ENCODE measurements at regions not wholly inside any gene's neighbourhood (a gene's known extent, or its start where the extent isn't known, plus 50 kb on each side); places are given as distances from the start of the nearest gene placed in this dataset.

DNA sequence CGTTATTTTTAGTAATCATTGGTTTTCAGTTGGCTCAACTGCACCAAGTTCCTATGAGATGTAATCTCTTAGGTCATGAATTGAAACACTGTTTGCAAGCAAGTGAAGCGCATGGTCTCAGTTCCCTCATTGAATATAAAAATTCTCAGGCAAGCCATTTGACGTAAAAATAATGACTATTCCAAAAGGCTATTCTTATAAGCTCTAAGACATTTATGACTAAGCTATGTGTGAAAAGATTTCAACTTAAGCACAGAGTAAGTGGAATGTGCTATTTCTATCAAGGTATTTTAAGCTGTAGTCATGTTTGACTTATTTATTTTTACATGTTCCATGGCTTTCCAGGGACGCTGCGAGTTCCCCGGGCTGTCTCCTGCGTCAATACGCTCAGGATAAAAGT, 248.5 kb downstream of the THBS2 start:
- H3K27me3 Mint-ChIP-seq: no peaks in the 10 kb centered on the region
- ChIA-PET POLR2A (no interaction called here), CTCF (no interaction called here)
- ATAC-seq (ENCODE audit: low read depth) (no peak), DNase-seq (no peak)
- intact Hi-C loops (cut with micrococcal nuclease): no loop called here
- no peaks in the 10 kb centered on the region for H3K9me3 Mint-ChIP-seq
- no peaks in the 10 kb centered on the region for H3K36me3 Mint-ChIP-seq (ENCODE audit: low read depth)
- no peaks in the 10 kb centered on the region for H3K4me1 Mint-ChIP-seq
- H3K27ac Mint-ChIP-seq: no peak overlapping the region
- H3K4me3 Mint-ChIP-seq: no peak overlapping the region
- TF ChIP-seq, protein P1, sequence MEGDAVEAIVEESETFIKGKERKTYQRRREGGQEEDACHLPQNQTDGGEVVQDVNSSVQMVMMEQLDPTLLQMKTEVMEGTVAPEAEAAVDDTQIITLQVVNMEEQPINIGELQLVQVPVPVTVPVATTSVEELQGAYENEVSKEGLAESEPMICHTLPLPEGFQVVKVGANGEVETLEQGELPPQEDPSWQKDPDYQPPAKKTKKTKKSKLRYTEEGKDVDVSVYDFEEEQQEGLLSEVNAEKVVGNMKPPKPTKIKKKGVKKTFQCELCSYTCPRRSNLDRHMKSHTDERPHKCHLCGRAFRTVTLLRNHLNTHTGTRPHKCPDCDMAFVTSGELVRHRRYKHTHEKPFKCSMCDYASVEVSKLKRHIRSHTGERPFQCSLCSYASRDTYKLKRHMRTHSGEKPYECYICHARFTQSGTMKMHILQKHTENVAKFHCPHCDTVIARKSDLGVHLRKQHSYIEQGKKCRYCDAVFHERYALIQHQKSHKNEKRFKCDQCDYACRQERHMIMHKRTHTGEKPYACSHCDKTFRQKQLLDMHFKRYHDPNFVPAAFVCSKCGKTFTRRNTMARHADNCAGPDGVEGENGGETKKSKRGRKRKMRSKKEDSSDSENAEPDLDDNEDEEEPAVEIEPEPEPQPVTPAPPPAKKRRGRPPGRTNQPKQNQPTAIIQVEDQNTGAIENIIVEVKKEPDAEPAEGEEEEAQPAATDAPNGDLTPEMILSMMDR (IDR thresholded peaks at IDR 0.05): no peak

DNA sequence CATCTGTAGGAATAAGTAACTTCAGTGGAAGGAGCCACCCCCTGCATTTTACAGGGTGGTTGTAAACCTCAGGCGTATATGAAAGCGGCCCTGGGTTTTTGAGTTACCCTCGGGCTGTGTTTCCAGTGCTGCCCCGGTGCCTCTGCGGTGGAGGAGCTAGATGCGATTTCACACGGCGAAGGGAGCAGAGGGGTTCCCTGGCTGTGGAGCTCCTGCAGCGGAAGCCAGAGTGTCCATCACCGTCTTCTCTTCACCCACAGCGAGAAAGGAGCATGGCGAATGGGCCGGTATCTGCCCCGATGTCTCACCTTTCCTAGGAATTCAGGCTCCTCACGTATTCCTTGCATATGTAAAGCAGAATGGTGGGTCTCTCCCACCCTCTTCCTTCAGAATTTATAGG, 253.6 kb downstream of the THBS2 start:
- CTCF ChIA-PET: no interaction called here
- intact Hi-C loops (cut with micrococcal nuclease): no loop called here
- H3K4me3 Mint-ChIP-seq: no peak overlapping the region
- H3K9me3 Mint-ChIP-seq: no peaks in the 10 kb centered on the region
- no peaks in the 10 kb centered on the region for H3K4me1 Mint-ChIP-seq
- POLR2A ChIA-PET: no interaction called here
- DNase-seq (no peak), ATAC-seq (ENCODE audit: low read depth) (no peak)
- TF ChIP-seq, protein P1 (IDR thresholded peaks at IDR 0.05): no peak
- H3K27me3 Mint-ChIP-seq: no peaks in the 10 kb centered on the region
- H3K36me3 Mint-ChIP-seq (ENCODE audit: low read depth): no peaks in the 10 kb centered on the region
- H3K27ac Mint-ChIP-seq: no peak overlapping the region

DNA sequence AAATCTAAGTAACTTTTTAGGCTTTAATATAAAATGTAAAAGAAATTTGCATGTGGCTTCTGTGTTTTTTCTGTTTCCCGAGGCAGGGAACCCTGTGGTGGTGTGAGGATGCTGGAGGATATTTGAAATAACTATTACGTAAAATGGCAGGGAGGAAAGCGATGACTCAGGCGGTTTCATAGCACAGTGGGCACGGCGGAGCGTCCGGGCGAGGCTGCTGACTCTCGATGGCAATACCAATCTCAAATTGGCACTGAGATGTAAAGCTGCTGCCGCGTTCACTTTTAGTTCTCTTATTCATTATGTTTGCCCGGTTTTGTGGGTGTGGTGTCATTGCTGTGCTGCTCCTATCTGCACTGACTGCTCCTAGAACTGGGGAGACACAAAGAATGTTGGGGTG, 254.3 kb downstream of the THBS2 start:
- ATAC-seq (ENCODE audit: low read depth): no peak
- POLR2A ChIA-PET: no interaction called here

DNA sequence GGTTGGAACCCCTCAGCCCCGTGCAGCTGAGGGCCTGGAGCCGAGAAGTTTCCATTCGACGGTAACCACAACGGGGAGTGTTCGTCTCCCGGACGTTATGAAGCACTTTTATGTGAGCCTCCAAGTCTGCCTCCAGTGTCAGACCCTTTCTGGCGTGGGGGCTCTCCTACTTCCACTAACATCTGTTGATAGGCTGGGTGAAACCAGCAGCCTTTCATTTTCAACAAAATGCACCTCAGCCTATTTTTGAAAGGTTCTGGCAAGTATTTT, 257.4 kb downstream of the THBS2 start:
- DNase-seq (no peak), ATAC-seq (ENCODE audit: low read depth) (no peak)
- Mint-ChIP-seq H3K27ac (no peak overlapping the region), H3K9me3 (no peaks in the 10 kb centered on the region), H3K27me3 (no peaks in the 10 kb centered on the region), H3K4me1 (no peaks in the 10 kb centered on the region), H3K36me3 (ENCODE audit: low read depth) (no peaks in the 10 kb centered on the region), H3K4me3 (no peak overlapping the region)
- TF ChIP-seq, protein P1 (IDR thresholded peaks at IDR 0.05): no peak
- intact Hi-C loops (cut with micrococcal nuclease): no loop called here
- ChIA-PET CTCF (no interaction called here), POLR2A (no interaction called here)

More for the DNA sequence above, 254.3 kb downstream of the THBS2 start:
- CTCF ChIA-PET: no interaction called here
- no peak overlapping the region for H3K27ac Mint-ChIP-seq
- no peaks in the 10 kb centered on the region for H3K36me3 Mint-ChIP-seq (ENCODE audit: low read depth)
- intact Hi-C loops (cut with micrococcal nuclease): no loop called here
- H3K9me3 Mint-ChIP-seq: no peaks in the 10 kb centered on the region
- H3K27me3 Mint-ChIP-seq: no peaks in the 10 kb centered on the region
- no peak overlapping the region for H3K4me3 Mint-ChIP-seq
- TF ChIP-seq, protein P1 (IDR thresholded peaks at IDR 0.05): no peak
- no peak for DNase-seq
- no peaks in the 10 kb centered on the region for H3K4me1 Mint-ChIP-seq

DNA sequence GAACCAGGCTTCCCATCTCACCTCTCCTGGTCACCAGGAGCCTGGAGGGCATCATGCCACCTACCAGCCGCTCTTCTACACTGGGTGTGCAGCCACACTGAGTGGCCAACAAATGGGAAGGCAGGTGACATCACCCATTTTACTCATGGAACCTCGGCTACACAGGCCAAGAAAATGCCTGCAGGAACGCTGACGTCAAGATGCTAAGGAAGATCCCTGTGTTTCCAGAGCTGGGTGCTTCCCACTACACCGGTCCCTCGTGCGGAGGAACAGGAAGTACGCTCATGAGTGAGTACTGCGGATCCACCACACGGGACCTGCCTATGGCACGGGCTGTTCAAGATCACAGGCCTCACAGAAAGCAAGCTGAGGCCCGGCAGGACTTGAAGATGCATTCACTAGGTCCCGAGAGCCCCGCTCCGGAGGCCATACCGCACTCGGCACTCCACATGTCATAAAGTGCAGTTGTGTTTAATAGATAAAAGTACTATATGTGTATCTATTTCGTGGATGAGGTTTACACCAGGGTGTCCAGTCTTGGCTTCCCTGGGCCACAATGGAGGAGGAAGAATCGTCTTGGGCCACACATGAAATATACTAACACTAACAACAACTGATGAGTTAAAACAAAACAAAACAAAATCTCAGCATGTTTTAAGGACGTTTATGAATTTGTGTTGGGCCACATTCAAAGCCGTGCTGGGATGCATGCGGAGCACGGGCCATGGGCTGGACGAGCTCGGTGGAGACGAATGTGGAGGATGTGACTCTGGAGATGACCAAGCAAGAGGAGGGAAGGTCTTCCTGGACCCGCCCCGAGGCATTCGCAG, 257.9 kb downstream of the THBS2 start:
- no peaks in the 10 kb centered on the region for H3K36me3 Mint-ChIP-seq (ENCODE audit: low read depth)
- POLR2A ChIA-PET: no interaction called here
- intact Hi-C loops (cut with micrococcal nuclease): no loop called here
- TF ChIP-seq, protein P1 (IDR thresholded peaks at IDR 0.05): no peak
- H3K27me3 Mint-ChIP-seq: no peaks in the 10 kb centered on the region
- ATAC-seq (ENCODE audit: low read depth) (no peak), DNase-seq (no peak)
- CTCF ChIA-PET: no interaction called here
- H3K4me3 Mint-ChIP-seq: no peak overlapping the region
- no peaks in the 10 kb centered on the region for H3K4me1 Mint-ChIP-seq
- H3K27ac Mint-ChIP-seq: no peak overlapping the region
- H3K9me3 Mint-ChIP-seq: no peaks in the 10 kb centered on the region
